Left kidney (tissue), 1 donor: ENCODE measurements at regions not wholly inside any gene's neighbourhood (a gene's known extent, or its start where the extent isn't known, plus 50 kb on each side); places are given as distances from the start of the nearest gene placed in this dataset.
A peak's percentile ranks its signal among the peaks of the same experiment; 100 is the strongest.

Experiments
- DNase-seq: peaks from one replicate; pipeline ENCODE4 v3.0.0-alpha.2; 2013

- no peak for DNase-seq
Observed at GRCh38 chr20:56060486-56060885, 55.2 kb upstream of the CBLN4 start.

- DNase-seq, result no peak
Observed at GRCh38 chr20:56069016-56069415, 63.7 kb upstream of the CBLN4 start.

GRCh38 chr20:56072165-56072564 is 66.8 kb upstream of the CBLN4 start:
- DNase-seq, result no peak

GRCh38 chr20:56088375-56088774 is 83.1 kb upstream of the CBLN4 start:
- no peak for DNase-seq

- DNase-seq, result no peak
Observed at GRCh38 chr20:56091628-56092234, 86.4 kb upstream of the CBLN4 start.

GRCh38 chr20:56094228-56094627 is 88.9 kb upstream of the CBLN4 start:
- DNase-seq, result no peak

- no peak for DNase-seq
Observed at GRCh38 chr20:56098981-56099500, 93.7 kb upstream of the CBLN4 start.

GRCh38 chr20:56111961-56112730 is 106.8 kb upstream of the CBLN4 start:
- no peak for DNase-seq

- no peak for DNase-seq
Observed at GRCh38 chr20:56117350-56117749, 112.0 kb upstream of the CBLN4 start.

GRCh38 chr20:56121850-56122249 is 116.5 kb upstream of the CBLN4 start:
- no peak for DNase-seq

- no peak for DNase-seq
Observed at GRCh38 chr20:56143759-56144158, 104.8 kb upstream of the MC3R start.

- no peak for DNase-seq
Observed at GRCh38 chr20:56151834-56152233, 96.7 kb upstream of the MC3R start.

GRCh38 chr20:56153926-56154325 is 94.6 kb upstream of the MC3R start:
- DNase-seq, result no peak

GRCh38 chr20:56155625-56156024 is 92.9 kb upstream of the MC3R start:
- no peak for DNase-seq

GRCh38 chr20:56157530-56158203 is 90.9 kb upstream of the MC3R start:
- no peak for DNase-seq

- DNase-seq, result no peak
Observed at GRCh38 chr20:56158489-56158888, 90.0 kb upstream of the MC3R start.

- DNase-seq, result no peak
Observed at GRCh38 chr20:56160956-56161355, 87.6 kb upstream of the MC3R start.

GRCh38 chr20:56163806-56164205 is 84.7 kb upstream of the MC3R start:
- DNase-seq, result no peak

- no peak for DNase-seq
Observed at GRCh38 chr20:56166781-56167465, 81.6 kb upstream of the MC3R start.

- DNase-seq, result no peak
Observed at GRCh38 chr20:56171087-56172012, 77.2 kb upstream of the MC3R start.

GRCh38 chr20:56173438-56173837 is 75.1 kb upstream of the MC3R start:
- DNase-seq, result peak; percentile 35
